Aorta (tissue), 5 donors: ENCODE measurements at regions not wholly inside any gene's neighbourhood (a gene's known extent, or its start where the extent isn't known, plus 50 kb on each side); places are given as distances from the start of the nearest gene placed in this dataset.
"Not testable (repeated sequence)": the region's sequence is repeated elsewhere in the genome, so short reads cannot be mapped to it uniquely, and the experiment has no call there.

Experiments used
- ATAC-seq: fragments of 200-7000 bp; cut with Tn5 transposase; one replicate; pipeline ENCODE4 v1.9.1; 2022; ENCODE audit warnings: moderate library complexity; ENCODE audit not compliant: low FRiP score
- DNase-seq, 2 donors: peaks; one replicate each; pipeline ENCODE4 v3.0.0-alpha.2; 2020
- H3K27ac ChIP-seq, 2 donors: one replicate each; pipeline ENCODE4 v1.5.1; 2013; ENCODE audit warnings: low read length in 2 of 2, mild to moderate bottlenecking in 2 of 2, moderate library complexity in 2 of 2, control low read depth in 1 of 2, inconsistent platforms in 1 of 2, low read depth in 1 of 2
- H3K27me3 ChIP-seq, 2 donors: one replicate each; pipeline ENCODE4 v1.6.1; 2013; ENCODE audit warnings: control low read depth in 1 of 2, low read length in 1 of 2, mild to moderate bottlenecking in 1 of 2, moderate library complexity in 1 of 2; ENCODE audit not compliant: insufficient read depth in 2 of 2, control insufficient read depth in 1 of 2
- H3K36me3 ChIP-seq, 2 donors: one replicate each; pipeline ENCODE4 v1.6.1; 2013; ENCODE audit warnings: control low read depth in 1 of 2, low read length in 1 of 2, mild to moderate bottlenecking in 1 of 2; ENCODE audit not compliant: insufficient read depth in 2 of 2, control insufficient read depth in 1 of 2
- H3K4me1 ChIP-seq, 2 donors: one replicate each; pipeline ENCODE4 v1.6.1; 2013; ENCODE audit warnings: low read length in 2 of 2, control low read depth in 1 of 2, mild to moderate bottlenecking in 1 of 2, moderate library complexity in 1 of 2; ENCODE audit not compliant: insufficient read depth in 2 of 2, control insufficient read depth in 1 of 2
- H3K4me3 ChIP-seq, 2 donors: one replicate each; pipeline ENCODE4 v1.5.1; 2013; ENCODE audit warnings: low read length in 2 of 2, control low read depth in 1 of 2, mild to moderate bottlenecking in 1 of 2
- H3K9me3 ChIP-seq: one replicate; pipeline ENCODE4 v1.6.1; 2013; ENCODE audit warnings: mild to moderate bottlenecking, low read length; ENCODE audit not compliant: control insufficient read depth
- WGBS, 2 donors: extraction: QIAGEN DNeasy Blood & Tissue Kit; methylation state at CpG; one replicate each; pipeline ENCODE4 v1.1.7; 2013; 5-methylcytosine and 5-hydroxymethylcytosine counted together
- intact Hi-C, 2 donors: fragments of 100-400 bp; cut with DNase I; formaldehyde crosslinking; loops; one replicate each; pipeline versions ENCODE4 v1.14.2 to v1.15.0; 2022
- donor health status: healthy with polysubstance abuse.
- donor health status: Bipolar disorder and iron deficiency.
- donor health status: DM: no; HTN: no; CAD: no.
- donor health status: DM: no; HTN: no; CAD: no.
- donor health status: DM: yes; HTN: yes; CAD: no.

GRCh38 chrX:144722307-144722706 is 525.0 kb upstream of the SPANXN1 start:
- Histone ChIP-seq H3K4me1 (no peaks in the 10 kb centered on the region), H3K27me3 (no peaks in the 10 kb centered on the region), H3K36me3 (no peaks in the 10 kb centered on the region), H3K4me3 (no peak overlapping the region), H3K9me3 (no peaks in the 10 kb centered on the region), H3K27ac (no peak overlapping the region)
- intact Hi-C loops = loop anchor here in 1 of 2 donors (10.0 kb wide), 1 partner anchor 1268 kb away; no protein-coding TSS in a partner anchor
- WGBS, 2 donors = 40 to 65% methylated on average over 6 of the region's 6 CpGs
- no peak for ATAC-seq
- no peak for DNase-seq

- Histone ChIP-seq H3K27me3 (no peaks in the 10 kb centered on the region), H3K36me3 (no peaks in the 10 kb centered on the region), H3K4me1 (no peaks in the 10 kb centered on the region), H3K4me3 (no peak overlapping the region), H3K27ac (no peak overlapping the region), H3K9me3 (no peaks in the 10 kb centered on the region)
- intact Hi-C loops = no loop called here
- ATAC-seq (no peak), DNase-seq (no peak)
- WGBS, 2 donors = 11 to 20% methylated on average over 2 of the region's 2 CpGs
Observed at GRCh38 chrX:144730471-144730870, 516.8 kb upstream of the SPANXN1 start.

- Histone ChIP-seq H3K4me3 (no peak overlapping the region), H3K27ac (no peak overlapping the region)
Observed at GRCh38 chrX:144732588-144732987, 514.7 kb upstream of the SPANXN1 start.

GRCh38 chrX:144738246-144738645 is 509.1 kb upstream of the SPANXN1 start:
- Histone ChIP-seq H3K4me3 (no peak overlapping the region), H3K36me3 (no peaks in the 10 kb centered on the region), H3K27me3 (no peaks in the 10 kb centered on the region), H3K4me1 (no peaks in the 10 kb centered on the region), H3K27ac (no peak overlapping the region), H3K9me3 (no peaks in the 10 kb centered on the region)
- intact Hi-C loops = no loop called here
- DNase-seq = no peak
- WGBS, 2 donors = 81 to 89% methylated on average over 2 of the region's 2 CpGs
- ATAC-seq = no peak

More at GRCh38 chrX:144732588-144732987, 514.7 kb upstream of the SPANXN1 start:
- WGBS, 2 donors = 68 to 72% methylated on average over 4 of the region's 4 CpGs
- ATAC-seq = no peak
- intact Hi-C loops = no loop called here
- Histone ChIP-seq H3K4me1 (no peaks in the 10 kb centered on the region), H3K9me3 (no peaks in the 10 kb centered on the region), H3K27me3 (no peaks in the 10 kb centered on the region), H3K36me3 (no peaks in the 10 kb centered on the region)
- DNase-seq = no peak

GRCh38 chrX:144768540-144768939 is 478.8 kb upstream of the SPANXN1 start:
- Histone ChIP-seq H3K4me3 (no peak overlapping the region), H3K9me3 (no peaks in the 10 kb centered on the region), H3K27me3 (no peaks in the 10 kb centered on the region), H3K36me3 (no peaks in the 10 kb centered on the region), H3K4me1 (no peaks in the 10 kb centered on the region), H3K27ac (no peak overlapping the region)
- DNase-seq = no peak
- intact Hi-C loops = no loop called here
- no peak for ATAC-seq

GRCh38 chrX:144783528-144783927 is 463.8 kb upstream of the SPANXN1 start:
- H3K4me3 ChIP-seq, H3K27me3 ChIP-seq, H3K27ac ChIP-seq, H3K4me1 ChIP-seq, intact Hi-C loops, H3K9me3 ChIP-seq, DNase-seq, H3K36me3 ChIP-seq, ATAC-seq: not testable (repeated sequence)
- WGBS, 2 donors = 87 to 93% methylated on average over 17 to 19 of the region's 19 CpGs

- Histone ChIP-seq H3K27ac (no peak overlapping the region), H3K4me3 (no peak overlapping the region), H3K27me3 (no peaks in the 10 kb centered on the region), H3K9me3 (no peaks in the 10 kb centered on the region), H3K36me3 (no peaks in the 10 kb centered on the region), H3K4me1 (no peaks in the 10 kb centered on the region)
- intact Hi-C loops = no loop called here
- WGBS, 2 donors = 84 to 88% methylated on average over 2 of the region's 2 CpGs
- ATAC-seq = no peak
- no peak for DNase-seq
Observed at GRCh38 chrX:144790148-144790547, 457.2 kb upstream of the SPANXN1 start.

- DNase-seq (no peak), ATAC-seq (no peak)
- intact Hi-C loops = no loop called here
- H3K27ac ChIP-seq = no peak overlapping the region
- no peaks in the 10 kb centered on the region for H3K4me1 ChIP-seq
- no peaks in the 10 kb centered on the region for H3K9me3 ChIP-seq
- H3K4me3 ChIP-seq = no peak overlapping the region
- WGBS, 2 donors = 59 to 62% methylated on average over 5 of the region's 5 CpGs
- H3K36me3 ChIP-seq = no peaks in the 10 kb centered on the region
- no peaks in the 10 kb centered on the region for H3K27me3 ChIP-seq
Observed at GRCh38 chrX:144791298-144791697, 456.0 kb upstream of the SPANXN1 start.

GRCh38 chrX:144798972-144799371 is 448.3 kb upstream of the SPANXN1 start:
- 38 to 75% methylated on average over 2 of the region's 2 CpGs for WGBS, 2 donors
- Histone ChIP-seq H3K4me3 (no peak overlapping the region), H3K9me3 (no peaks in the 10 kb centered on the region), H3K27me3 (no peaks in the 10 kb centered on the region), H3K36me3 (no peaks in the 10 kb centered on the region), H3K4me1 (no peaks in the 10 kb centered on the region), H3K27ac (no peak overlapping the region)
- no peak for DNase-seq
- intact Hi-C loops = no loop called here
- ATAC-seq = no peak
